ENCODE measurements at regions not wholly inside any gene's neighbourhood (a gene's known extent, or its start where the extent isn't known, plus 50 kb on each side); places are given as distances from the start of the nearest gene placed in this dataset.
"Not testable (repeated sequence)": the region's sequence is repeated elsewhere in the genome, so short reads cannot be mapped to it uniquely, and the experiment has no call there.

DNA sequence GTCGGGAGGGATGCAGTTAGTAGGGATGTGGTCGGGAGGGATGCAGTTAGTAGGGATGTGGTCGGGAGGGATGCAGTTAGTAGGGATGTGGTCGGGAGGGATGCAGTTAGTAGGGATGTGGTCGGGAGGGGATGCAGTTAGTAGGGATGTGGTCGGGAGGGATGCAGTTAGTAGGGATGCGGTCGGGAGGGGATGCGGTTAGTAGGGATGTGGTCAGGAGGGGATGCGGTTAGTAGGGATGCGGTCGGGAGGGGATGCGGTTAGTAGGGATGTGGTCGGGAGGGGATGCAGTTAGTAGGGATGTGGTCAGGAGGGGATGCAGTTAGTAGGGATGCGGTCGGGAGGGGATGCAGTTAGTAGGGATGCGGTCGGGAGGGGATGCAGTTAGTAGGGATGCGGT lies 96.2 kb downstream of the BDH1 start:
- TF ChIP-seq, protein P1, sequence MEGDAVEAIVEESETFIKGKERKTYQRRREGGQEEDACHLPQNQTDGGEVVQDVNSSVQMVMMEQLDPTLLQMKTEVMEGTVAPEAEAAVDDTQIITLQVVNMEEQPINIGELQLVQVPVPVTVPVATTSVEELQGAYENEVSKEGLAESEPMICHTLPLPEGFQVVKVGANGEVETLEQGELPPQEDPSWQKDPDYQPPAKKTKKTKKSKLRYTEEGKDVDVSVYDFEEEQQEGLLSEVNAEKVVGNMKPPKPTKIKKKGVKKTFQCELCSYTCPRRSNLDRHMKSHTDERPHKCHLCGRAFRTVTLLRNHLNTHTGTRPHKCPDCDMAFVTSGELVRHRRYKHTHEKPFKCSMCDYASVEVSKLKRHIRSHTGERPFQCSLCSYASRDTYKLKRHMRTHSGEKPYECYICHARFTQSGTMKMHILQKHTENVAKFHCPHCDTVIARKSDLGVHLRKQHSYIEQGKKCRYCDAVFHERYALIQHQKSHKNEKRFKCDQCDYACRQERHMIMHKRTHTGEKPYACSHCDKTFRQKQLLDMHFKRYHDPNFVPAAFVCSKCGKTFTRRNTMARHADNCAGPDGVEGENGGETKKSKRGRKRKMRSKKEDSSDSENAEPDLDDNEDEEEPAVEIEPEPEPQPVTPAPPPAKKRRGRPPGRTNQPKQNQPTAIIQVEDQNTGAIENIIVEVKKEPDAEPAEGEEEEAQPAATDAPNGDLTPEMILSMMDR (IDR thresholded peaks at IDR 0.05; ENCODE audit: low read depth, low read length) = not testable (repeated sequence)
- TF ChIP-seq EZH2phosphoT487 (IDR thresholded peaks at IDR 0.05; ENCODE audit: low read depth) = not testable (repeated sequence)
